ENCODE measurements at regions not wholly inside any gene's neighbourhood (a gene's known extent, or its start where the extent isn't known, plus 50 kb on each side); places are given as distances from the start of the nearest gene placed in this dataset.

DNA sequence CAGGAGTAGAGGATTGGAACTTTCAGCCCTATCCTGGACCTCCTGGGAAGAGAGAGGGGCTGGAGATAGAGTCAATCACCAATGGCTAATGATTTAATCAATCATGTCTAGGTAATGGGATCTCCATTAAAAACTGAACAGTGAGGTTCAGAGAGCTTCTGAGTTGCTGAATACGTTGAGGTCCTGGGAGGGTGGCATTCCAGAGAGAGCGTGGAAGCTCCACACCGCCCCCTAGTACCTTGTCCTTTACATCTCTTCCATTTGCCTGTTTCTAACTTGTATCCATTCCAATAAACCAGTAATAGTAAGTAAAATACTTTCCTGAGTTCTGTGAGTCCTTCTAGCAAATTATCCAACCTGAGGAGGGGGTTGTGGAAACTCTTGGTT is 101.7 kb downstream of the B3GNT2 start:
- DNase-seq = no peak

DNA sequence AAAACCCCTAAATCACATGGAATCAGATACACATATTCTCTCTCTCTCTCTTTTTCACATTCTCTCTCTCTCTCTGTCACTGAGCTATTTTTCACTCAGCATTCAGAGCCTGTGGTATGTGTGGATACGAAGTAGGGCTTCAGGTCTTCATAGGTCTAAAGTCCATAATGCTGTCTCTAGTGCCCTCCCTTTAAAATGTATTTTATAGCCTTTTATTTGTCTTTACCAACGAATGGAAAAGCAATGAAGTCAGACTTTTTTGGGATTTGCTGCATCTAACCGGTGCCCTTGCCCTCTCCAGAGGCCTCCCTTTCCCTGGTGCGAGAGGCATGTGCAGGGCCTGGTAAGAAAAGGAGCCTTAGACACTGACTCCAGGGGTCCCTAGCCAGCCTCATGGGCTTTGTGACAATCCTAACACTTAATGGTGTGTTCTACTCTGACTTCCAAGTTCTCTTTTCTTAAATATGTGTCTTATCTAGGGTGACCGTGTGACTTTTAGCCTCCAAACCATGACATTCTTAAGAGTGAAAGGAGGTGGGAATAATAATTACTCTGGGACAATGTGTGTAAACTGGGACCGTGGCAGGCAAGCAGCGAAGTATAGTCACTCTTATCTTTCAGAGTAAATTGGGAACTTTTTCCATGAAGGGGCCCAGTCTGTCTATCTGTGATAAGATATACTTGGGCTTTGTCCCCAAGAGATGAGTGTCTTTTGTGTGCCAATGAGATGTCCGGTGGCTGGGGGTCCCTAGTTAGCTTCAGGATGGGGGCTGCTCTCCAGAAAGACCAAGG is 101.1 kb downstream of the B3GNT2 start:
- DNase-seq = no peak

DNA sequence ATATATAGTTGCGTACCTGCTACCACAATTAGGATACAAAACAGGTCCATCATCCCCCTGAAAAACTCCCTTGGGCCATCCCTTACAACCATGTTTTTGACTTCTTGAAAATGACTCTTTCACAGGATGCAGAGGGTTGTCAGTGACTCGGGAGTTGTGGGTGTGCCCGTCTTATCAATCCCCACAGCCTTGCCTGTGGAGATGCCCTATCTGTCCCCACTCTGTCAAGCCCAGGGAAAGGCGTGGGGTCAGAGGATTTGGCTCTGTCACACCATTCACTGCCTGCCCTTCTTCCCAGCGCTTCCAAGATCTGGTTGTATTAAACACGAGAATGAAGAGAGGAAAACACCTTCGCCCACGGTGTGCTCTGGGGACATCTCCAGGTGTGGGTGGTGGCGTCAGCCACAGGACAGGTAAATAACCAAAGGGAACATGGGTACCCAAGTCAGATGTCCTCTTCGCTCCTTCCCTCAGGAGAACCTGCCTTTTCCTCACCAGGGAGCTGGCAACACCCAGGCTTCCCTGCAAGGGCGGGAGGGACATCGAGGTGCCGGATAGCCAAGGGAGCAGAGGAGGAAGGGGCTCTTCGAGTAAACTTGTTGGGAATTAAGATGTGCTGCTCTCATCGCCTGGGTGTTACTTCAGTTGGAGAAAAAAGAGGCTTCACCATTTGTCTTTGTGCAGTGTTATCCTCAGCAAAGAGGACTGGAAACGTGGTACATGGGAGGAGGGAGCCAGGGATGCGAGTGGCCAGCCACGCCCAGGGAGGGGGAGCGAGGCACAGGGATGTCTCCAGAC is 100.3 kb downstream of the B3GNT2 start:
- no peak for DNase-seq

DNA sequence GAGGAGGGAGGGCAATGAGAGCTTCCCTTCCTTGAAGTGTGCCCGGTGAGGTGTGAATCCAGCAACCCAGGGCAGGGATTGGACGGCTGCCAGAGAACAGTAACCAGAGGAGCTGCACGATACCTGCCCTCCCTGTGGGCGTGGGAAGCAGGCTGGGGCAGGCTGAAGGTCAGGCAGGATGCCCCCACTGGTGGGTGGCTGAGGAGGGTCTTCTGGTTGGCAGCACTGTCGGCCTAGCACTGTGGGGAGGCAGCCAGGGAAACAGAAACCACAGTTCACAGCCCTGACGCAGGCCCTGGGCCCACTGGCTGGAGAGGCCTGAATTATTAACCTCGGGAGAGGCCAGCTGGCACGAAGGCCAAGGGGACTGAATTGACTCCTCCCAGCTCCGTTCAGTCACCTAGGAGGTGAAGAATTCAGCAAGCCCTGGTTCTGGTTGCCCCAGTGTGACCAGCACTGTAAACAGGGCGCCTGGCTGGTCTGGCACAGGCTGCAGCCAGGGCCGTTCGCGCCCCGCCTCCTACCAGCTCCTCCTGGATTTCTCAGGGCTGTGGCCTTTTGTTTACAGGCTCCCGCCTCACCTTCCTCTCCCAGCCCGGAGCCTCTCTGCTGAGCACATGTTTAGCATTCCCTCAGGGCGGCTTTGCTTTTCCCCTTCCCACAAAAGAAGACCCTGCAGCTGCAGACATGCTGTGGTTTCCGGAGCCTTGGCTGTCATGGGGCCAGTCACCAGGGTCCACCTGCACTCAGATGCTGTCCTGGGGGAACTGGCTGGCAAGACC is 97.8 kb downstream of the B3GNT2 start:
- DNase-seq = no peak

DNA sequence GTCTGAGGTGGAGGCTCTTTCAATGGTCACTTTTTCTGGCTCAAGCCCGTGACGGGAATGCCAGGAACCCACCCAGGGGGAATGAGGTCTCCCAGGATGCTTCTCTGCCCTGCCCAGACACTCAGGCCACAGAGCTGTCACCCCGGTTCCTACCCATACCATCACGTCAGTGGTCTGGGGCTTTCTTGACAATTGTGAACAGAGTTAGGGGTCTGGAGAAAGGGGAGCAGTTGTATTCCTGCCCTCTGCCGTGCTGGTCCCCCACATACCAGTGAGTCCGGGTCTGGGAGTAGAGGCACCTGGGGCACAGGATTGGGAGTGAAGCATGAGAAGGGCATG is 97.2 kb downstream of the B3GNT2 start:
- DNase-seq = no peak

DNA sequence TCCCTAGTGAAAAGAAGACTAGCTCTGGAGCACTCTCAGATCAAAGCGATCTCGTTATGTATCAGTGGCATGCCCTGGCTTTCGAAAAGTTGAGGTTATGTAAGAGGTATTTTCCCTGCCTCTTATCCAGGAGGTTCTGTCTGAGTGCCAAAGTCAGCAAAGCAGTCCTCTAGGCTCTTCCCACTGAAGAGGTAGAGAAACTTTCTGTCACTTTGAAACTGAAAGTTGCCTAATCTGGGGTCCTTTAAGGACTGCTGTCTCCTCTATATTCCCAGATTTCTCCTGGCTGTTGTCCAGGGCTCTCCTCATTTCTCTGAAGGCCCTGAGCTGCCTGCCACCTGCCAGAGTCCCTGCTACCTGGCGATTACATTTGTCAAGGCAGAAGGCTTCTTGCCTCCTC is 96.3 kb downstream of the B3GNT2 start:
- no peak for DNase-seq

DNA sequence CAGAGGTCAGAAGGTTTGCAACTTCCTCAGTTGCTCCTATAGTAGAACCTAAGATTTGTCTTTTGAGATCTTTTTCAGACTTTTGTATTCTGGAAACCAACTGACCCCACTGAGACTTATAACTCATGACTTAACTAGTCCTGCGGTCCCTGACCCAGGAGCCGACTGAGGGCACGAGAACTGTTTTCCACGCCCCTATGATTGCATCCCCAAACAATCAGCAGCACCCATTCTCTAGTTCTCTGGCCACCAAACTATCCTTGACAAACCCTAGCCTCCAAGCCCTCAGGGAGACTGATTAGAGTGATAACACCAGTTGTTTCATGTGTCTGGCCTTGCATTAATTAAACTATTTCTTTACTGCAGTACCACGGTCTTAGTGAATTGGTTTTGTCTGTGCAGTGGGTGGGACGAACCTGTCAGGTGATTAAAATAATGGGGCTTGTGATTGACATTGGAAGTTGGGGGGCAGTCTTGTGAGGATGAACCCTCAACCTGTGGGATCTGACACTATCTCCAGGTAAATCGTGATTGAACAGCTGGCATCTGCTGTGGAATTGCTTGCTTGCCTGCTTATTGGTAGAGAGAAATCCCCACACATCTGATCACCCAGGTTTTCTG is 95.7 kb downstream of the B3GNT2 start:
- no peak for DNase-seq

DNA sequence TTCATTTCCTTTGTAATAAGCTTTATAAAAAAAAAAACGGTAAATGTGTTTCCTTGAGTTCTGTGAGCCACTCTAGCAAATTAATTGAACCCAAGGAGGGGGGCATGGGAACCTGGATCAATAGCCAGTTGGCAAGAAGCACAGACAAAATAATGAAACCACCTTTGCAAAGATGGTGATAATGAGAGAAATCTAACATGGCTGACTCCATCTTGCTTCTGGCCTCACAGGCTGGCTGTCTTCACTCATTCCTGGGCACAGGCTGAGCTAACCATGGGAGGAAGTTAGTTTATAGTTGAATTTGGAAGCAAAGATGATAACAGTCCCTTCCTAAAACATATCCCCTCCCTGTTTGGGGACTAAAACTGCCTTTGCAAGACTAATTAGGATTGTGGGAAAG is 95.1 kb downstream of the B3GNT2 start:
- DNase-seq = no peak

DNA sequence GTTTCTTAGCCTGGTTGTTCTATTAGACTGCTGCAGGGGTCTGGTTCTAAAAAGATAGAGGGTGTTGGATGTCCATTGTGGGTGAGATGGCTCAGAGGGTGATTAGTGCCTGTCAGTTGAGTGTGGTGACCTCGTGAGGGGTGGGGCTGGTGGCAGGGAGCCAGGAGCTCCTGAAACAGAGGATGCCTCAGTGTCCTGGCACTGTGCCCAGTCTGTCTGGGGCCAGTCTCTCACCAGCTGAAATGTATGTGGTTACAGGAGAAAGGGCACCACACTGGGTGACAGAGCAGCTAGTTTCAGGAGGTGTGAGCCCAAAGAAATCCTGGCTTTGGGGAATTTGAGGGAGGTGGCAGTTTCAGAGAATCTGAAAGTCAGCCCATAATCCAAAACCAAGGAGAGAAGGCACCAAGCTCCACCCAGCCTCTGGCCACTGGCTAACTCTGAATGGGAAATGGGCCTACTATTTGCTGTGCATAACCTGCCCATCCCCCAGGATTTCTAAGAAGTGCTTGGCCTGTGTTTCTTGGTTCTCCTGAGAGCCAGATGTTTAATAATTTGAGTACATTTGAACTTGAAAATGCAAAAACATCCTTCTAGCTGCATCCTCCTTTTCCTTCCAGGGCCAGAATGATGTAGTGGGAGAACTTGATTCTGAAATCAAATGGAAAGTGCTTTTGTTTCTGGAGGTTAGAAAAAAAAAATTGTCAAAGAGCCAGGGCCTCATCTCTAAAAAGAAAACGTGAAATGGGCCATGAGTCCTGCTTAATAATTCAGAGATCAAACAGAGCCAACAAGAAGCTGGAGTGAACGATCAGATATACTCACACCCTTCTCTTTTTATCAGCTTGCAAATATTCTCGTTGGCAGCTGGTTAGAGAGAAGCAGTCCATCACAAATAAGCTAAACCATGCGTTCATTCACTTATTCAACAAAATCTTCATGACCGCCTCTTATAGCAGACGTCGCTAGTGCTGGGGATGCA is 92.3 kb downstream of the B3GNT2 start:
- DNase-seq = peak; percentile 37

DNA sequence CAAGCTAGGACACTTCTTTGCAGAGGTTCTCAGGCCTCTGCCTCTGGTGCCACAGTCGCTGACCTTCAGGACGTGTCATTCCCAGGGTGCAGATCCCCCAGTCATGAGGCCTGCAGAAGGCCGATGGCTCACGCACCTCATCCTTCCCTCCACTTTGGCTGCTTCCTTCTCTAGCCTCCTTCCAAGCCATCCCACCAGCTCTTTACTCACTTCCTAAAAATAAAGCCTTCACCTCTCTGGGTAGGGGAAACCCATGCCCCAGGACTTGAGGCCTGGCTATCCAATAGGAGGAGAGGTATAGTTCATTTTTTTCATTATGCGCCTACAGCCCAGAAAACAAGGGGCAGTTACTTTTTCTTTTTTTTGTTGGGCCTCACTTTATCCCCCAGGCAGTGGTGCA is 91.4 kb downstream of the B3GNT2 start:
- no peak for DNase-seq

DNA sequence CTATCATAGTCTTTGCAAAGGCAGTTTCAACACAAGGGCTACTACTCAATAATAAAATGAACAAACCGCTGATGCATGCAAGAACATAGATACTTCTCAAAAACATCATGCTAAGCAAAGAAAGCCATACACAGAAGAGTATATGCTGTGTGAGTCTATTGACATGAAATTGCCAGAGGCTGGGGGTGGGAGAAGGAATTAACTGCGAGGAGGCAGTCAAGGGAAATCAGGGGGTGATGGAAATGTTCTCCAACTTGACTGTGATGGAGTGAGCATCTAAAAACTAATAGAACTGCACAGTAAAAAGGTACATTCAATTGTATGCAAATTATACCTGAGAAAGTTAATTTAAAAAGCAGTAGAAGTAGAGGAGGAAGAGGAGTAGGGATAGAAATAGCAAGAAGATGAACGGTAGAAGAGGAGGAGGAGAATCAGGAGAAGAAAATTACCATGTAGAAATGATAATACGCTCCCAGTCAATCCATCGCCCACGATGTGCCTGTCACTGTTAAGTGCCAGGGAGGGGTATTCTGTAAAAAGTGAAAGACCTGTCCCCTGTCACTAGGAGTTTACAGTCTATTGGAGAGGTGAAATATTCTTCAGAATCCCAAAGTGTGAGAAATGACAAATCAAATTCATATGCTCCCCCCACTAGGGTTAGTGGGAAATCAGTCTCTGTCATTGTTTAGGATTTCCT is 90.3 kb downstream of the B3GNT2 start:
- no peak for DNase-seq

DNA sequence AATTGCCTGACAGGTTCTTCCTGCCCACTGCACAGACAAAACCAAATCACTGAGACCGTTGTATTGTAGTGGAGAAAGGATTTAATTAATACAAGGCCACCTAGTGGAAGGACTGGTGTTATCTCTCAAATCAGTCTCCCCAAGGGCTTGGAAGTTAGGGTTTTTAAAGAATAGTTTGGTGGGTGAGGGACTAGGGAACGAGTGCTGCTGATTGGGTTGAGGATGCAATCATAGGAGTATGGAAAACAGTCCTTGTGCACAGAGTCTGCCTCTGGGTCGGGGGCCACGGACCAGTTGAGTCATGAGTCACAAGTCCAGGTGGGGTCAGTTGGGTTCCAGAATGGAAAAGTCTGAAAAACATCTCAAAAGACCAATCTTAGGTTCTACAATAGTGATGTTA is 89.1 kb downstream of the B3GNT2 start:
- no peak for DNase-seq

DNA sequence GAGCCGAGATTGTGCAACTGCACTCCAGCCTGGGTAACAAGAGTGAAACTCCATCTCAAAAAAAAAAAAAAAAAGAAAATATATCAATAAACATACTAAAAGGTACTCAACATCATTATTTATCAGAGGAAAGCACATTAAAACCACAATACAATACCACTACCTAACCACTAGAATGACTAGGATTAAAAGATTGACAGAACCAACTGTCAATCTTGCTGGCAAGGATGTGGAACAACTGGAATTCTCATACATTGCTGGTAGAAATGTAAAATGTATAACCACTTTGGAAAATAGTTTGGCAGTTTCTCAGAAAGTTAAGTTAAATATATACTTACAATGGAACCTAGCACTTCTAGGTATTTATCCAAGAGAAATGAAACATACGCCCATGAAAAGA is 88.6 kb downstream of the B3GNT2 start:
- no peak for DNase-seq

DNA sequence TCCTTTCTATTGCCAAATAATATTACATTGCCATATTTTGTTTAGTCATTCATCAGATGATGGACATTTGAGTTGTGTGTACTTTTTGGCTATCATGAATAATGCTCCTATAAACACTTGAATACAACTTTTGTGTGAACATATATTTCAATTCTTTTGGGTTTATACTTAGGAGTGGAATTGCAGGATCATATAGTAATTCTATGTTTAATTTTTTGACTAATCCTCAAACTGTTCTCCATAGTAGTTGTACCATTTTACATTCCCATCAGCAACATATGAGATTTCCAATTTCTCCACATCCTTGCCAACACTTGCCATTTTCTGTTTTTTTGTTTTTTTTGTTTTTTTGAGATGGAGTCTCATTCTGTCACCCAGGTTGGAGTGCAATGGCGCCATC is 87.2 kb downstream of the B3GNT2 start:
- DNase-seq = no peak

DNA sequence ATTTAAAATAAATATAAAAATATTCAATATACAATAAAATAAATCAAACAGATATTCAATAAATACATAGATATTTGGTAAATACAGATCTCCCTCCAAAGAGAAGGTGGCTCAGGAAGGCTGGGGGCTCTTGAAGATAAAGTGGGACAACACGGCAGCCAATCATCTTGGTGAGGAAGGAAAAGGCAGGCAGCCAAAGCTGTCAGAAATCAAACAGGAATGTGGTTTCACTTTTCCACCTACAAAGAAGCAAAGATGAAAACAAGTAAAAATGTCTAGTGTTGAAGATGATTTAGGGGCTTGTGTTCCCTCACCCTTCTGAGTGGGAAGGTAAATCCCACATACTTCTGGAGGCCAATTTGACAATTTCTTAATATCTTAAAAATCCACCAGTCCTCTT is 85.7 kb downstream of the B3GNT2 start:
- no peak for DNase-seq

DNA sequence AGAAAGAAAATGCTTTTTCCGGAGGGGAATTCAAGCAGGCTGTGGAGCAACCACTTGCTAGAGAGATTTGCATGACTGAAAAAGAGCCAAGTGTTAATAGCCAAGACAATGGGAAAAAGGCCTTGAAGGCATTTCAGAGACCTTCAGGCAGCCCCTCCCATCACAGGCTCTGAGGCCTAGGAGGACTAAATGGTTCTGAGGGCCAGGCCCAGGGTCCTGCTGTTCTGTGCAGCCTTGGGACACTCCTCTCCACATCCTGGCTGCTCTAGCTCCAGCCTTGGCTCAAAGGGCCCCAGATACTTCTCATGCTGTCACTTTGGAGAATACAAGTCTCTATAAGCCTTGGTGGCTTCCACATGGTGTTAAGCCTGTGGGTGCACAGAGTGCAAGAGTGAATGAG is 81.8 kb downstream of the B3GNT2 start:
- DNase-seq = no peak
